ENCODE measurements at regions not wholly inside any gene's neighbourhood (a gene's known extent, or its start where the extent isn't known, plus 50 kb on each side); places are given as distances from the start of the nearest gene placed in this dataset.
A peak's percentile ranks its signal among the peaks of the same experiment; 100 is the strongest.

DNA sequence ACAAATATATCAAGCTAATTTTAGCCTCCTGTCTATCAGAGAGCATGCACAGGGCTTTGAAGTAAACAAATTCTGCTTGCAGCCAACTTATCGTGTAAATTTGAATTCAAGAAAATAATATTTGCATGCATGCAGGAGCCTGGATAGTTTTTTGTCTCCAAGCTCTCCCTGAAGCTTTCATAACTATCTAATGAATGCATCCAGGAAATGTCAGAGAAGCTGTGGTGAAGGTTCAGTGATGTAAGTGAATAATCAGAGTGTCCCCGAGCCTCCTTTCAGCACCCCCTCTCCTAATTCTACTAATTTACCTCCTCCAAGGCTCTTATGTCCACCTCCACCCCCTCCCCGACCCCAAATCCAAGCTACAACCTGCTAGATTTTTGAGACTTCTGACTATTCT is 172.0 kb upstream of the ZNF32 start:
- no peak overlapping the region for H3K4me3 ChIP-seq (ENCODE audit: low read depth, low read length)
- no peak for DNase-seq (ENCODE audit: low read depth)
- TF ChIP-seq, protein P1, sequence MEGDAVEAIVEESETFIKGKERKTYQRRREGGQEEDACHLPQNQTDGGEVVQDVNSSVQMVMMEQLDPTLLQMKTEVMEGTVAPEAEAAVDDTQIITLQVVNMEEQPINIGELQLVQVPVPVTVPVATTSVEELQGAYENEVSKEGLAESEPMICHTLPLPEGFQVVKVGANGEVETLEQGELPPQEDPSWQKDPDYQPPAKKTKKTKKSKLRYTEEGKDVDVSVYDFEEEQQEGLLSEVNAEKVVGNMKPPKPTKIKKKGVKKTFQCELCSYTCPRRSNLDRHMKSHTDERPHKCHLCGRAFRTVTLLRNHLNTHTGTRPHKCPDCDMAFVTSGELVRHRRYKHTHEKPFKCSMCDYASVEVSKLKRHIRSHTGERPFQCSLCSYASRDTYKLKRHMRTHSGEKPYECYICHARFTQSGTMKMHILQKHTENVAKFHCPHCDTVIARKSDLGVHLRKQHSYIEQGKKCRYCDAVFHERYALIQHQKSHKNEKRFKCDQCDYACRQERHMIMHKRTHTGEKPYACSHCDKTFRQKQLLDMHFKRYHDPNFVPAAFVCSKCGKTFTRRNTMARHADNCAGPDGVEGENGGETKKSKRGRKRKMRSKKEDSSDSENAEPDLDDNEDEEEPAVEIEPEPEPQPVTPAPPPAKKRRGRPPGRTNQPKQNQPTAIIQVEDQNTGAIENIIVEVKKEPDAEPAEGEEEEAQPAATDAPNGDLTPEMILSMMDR (IDR thresholded peaks at IDR 0.05; ENCODE audit: insufficient read depth, low read depth, low read length, missing control alignments), result no peak

- TF ChIP-seq, protein P1 (IDR thresholded peaks at IDR 0.05; ENCODE audit: insufficient read depth, low read depth, low read length, missing control alignments), result no peak
- H3K4me3 ChIP-seq (ENCODE audit: low read depth, low read length), result no peak overlapping the region
- DNase-seq (ENCODE audit: low read depth), result no peak
Observed at GRCh38 chr10:43819464-43820230, 171.0 kb upstream of the ZNF32 start.

DNA sequence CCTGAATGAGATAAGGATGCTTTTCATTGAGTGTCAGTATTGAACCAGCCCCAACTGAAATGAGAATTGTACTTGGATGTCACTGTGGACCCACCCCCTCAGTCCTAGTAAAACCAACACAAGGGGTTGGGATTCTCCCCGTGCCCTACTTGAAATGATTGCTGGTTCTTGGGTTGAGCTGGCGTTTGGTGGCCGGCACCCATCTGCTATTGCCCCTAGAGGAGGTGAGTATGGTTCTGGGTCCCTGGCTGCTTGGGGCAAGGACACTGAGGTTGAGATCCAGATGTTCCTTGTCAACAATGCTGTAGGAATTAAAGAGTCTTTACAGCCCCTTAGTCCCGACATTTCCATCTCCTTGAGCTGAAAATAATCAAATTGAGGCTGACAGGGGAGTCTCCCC is 170.0 kb upstream of the ZNF32 start:
- TF ChIP-seq, protein P1 (IDR thresholded peaks at IDR 0.05; ENCODE audit: insufficient read depth, low read depth, low read length, missing control alignments), result no peak
- H3K4me3 ChIP-seq (ENCODE audit: low read depth, low read length), result no peak overlapping the region
- no peak for DNase-seq (ENCODE audit: low read depth)

- no peak for DNase-seq (ENCODE audit: low read depth)
- TF ChIP-seq, protein P1 (IDR thresholded peaks at IDR 0.05; ENCODE audit: insufficient read depth, low read depth, low read length, missing control alignments), result no peak
- H3K4me3 ChIP-seq (ENCODE audit: low read depth, low read length), result no peak overlapping the region
Observed at GRCh38 chr10:43817368-43817767, 168.7 kb upstream of the ZNF32 start.

- H3K4me3 ChIP-seq (ENCODE audit: low read depth, low read length), result no peak overlapping the region
- DNase-seq (ENCODE audit: low read depth), result peak; percentile 79
- TF ChIP-seq, protein P1 (IDR thresholded peaks at IDR 0.05; ENCODE audit: insufficient read depth, low read depth, low read length, missing control alignments), result no peak
Observed at GRCh38 chr10:43816351-43817321, 168.0 kb upstream of the ZNF32 start.

DNA sequence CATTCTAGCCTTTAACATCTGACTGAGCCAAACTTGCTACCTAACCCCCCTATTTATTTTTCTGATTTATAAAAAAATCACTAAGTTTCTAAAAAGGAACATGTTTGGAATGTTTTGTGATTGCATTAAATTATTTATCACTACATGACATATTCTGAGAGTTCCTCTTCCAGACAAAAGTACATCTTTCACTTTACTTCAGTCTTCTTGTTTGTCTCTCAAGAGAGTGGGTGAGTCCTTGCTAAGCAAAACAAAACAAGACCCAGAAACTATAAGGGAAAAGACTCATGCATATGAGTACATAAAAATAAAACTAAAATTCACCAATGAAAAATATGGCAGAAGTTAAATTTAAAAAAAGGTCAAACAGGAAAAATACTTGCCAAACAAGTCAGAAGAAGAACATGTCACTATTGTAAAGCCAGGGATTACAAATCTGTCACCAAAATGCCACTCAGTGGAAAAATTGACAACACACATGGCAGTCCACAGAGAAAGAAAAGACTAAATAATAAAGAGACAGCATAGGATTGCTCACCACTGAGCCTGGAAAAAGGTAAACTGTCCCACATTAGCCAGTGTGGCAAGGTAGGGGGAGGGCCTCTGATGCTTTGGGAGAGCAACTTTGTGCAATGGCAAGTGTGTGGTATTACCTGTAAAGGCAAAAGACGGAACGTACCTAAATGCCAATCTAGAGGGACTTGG is 166.7 kb upstream of the ZNF32 start:
- no peak for DNase-seq (ENCODE audit: low read depth)
- H3K4me3 ChIP-seq (ENCODE audit: low read depth, low read length), result no peak overlapping the region
- TF ChIP-seq, protein P1 (IDR thresholded peaks at IDR 0.05; ENCODE audit: insufficient read depth, low read depth, low read length, missing control alignments), result no peak

Data from GM12865 (cell line).